Fibroblast of skin of right quadriceps (primary cell): ENCODE measurements at regions not wholly inside any gene's neighbourhood (a gene's known extent, or its start where the extent isn't known, plus 50 kb on each side); places are given as distances from the start of the nearest gene placed in this dataset.

Source experiments
- DNase-seq: peaks from one replicate; pipeline ENCODE4 v3.0.0-alpha.2; 2013

GRCh38 chr18:73913505-73913904, 234.1 kb downstream of the FBXO15 start:
- no peak for DNase-seq

GRCh38 chr18:73908323-73908722, 239.3 kb downstream of the FBXO15 start:
- peak; percentile 41 for DNase-seq

DNA sequence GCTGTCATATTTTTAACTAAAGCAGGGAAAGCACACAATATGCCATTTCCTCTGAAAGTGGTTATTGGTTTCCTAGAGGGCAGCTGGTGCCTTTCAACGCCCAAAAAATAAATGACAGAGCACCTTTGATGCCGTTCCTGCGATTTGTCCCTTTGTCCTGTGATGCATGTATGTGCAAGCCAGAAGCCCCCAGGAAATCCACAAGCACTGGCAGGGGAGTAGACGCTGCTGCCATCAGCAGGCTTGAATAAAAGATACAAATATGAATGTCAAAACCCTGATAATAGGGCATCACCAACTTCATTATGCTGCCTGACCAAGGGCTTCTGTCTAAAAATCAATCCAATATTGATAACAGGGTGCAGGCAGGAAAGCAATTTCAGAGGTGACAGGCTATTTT, 246.1 kb downstream of the FBXO15 start:
- DNase-seq = no peak

- DNase-seq = no peak
Observed at GRCh38 chr18:73901151-73901550, 246.5 kb downstream of the FBXO15 start.

GRCh38 chr18:73900106-73900835, 247.4 kb downstream of the FBXO15 start:
- no peak for DNase-seq

DNA sequence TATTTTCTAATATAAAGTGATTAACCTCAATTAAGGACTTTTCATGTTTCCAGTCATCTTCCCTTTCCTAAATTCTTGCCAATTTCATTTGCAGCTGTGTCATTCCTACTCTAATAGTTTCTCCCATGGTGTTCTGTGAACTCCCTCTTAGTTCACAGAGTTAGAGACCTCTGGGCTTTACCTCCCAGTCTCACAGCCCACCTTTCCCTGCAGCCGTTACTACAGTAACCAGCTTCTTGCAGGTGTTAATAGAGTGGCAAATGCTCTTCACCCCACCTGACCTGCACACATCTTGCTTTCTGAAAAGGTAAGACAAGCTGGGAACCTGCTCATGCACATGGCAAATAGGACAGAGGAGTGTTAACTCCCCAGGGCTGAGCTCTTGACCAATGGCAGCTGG, 250.1 kb downstream of the FBXO15 start:
- DNase-seq = no peak

GRCh38 chr18:73896685-73897084, 250.9 kb downstream of the FBXO15 start:
- DNase-seq = no peak

DNA sequence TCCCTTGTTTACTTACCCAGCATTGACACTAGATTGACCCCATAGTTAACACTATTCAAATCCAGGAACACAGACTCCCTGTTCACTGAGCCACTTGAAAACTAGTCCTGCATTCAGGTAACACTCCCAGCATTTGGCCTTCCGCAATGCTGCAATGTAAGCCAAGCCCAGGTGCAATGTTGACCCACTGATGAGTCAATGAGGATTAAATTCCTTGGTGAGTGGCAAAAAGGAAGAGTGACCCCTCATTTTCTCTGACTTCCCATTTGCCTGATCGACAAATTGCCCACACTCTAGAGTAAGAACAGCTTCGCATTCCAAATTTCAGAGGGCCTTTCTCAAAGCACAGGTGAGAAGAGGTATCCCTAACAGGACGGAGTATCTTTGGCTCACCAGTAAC, 251.9 kb downstream of the FBXO15 start:
- no peak for DNase-seq

GRCh38 chr18:73893880-73894279, 253.8 kb downstream of the FBXO15 start:
- DNase-seq = no peak

GRCh38 chr18:73891572-73892421, 255.8 kb downstream of the FBXO15 start:
- DNase-seq = no peak

- DNase-seq = no peak
Observed at GRCh38 chr18:73888565-73888964, 259.1 kb downstream of the FBXO15 start.

GRCh38 chr18:73887801-73888200, 259.8 kb downstream of the FBXO15 start:
- DNase-seq = no peak

- DNase-seq = no peak
Observed at GRCh38 chr18:73884868-73885267, 262.8 kb downstream of the FBXO15 start.

GRCh38 chr18:73881396-73881917, 266.2 kb downstream of the FBXO15 start:
- DNase-seq = peak; percentile 18

- peak; percentile 5 for DNase-seq
Observed at GRCh38 chr18:73880387-73880786, 267.2 kb downstream of the FBXO15 start.

DNA sequence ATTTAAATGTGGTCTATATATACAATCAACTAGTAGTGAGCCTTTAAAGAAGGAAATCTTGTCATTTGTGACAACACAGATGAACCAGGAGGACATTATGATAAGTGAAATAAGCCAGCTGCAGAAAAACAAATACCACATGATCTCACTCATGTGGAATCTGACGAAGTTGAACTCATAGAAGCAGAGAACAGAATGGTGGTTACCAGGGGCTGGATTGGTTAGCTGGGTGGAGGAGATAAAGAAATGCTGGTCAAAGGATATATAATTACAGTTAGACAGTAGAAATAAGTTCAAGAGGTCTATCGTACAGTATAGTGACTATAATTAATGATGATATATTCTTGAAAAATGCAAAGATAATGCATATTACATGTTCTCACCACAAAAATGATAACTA, 267.9 kb downstream of the FBXO15 start:
- peak; percentile 67 for DNase-seq

DNA sequence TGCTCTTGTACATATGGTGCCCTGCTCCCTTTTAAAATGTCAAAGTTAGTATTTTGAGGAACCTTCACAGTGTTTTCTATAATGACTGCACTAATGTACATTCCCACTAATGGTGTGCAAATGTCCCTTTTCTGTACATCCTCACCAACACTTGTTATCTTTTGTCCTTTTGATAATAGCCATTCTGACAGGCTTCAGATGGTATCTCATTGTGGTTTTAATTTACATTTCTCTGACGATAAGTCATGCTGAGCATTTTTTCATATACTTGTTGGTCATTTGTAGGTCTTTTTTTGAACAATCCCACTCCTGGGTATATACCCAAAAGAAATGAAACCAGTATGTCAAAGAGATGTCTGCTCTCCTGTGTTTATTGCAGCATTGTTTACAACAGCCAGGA, 268.3 kb downstream of the FBXO15 start:
- DNase-seq = peak; percentile 10

DNA sequence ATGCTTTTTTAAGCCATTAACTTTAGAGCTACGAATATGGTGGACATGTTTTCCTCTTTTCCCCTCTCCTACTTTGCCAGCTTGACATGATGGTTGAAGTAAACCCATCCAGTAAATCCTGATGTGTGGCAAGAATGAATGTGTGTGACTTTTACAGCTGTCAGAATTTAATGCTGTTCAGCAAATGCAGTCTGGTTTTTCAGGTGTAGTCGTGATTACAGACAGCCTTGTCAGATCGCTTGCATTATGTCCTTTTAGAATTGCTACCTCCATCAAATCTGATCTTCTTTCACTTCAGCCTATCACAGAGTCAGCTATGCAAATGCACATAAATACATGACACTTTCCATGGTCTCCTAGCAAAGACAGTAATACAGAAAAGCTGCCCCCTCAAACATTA, 278.5 kb downstream of the FBXO15 start:
- DNase-seq = no peak

DNA sequence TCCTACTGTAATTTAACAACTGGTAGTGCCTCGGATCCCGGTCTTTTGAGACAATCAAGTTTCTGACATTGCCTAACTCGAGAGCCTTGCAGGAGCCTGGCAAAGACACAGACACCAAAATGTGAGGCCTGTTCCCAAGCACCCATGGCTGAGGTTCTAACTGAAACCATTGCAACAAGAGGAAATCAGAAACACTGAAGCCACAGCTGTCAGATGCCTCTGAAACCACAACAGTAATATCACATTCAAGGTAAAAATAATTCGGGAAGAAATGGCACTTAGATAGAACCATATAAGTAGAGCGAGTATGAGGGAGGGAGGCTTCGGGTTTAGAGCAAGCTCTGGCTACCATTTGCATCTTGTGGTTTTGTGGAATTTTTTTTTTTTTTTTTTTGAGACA, 285.9 kb downstream of the FBXO15 start:
- no peak for DNase-seq

GRCh38 chr18:73859837-73860397, 287.7 kb downstream of the FBXO15 start:
- DNase-seq = no peak

DNA sequence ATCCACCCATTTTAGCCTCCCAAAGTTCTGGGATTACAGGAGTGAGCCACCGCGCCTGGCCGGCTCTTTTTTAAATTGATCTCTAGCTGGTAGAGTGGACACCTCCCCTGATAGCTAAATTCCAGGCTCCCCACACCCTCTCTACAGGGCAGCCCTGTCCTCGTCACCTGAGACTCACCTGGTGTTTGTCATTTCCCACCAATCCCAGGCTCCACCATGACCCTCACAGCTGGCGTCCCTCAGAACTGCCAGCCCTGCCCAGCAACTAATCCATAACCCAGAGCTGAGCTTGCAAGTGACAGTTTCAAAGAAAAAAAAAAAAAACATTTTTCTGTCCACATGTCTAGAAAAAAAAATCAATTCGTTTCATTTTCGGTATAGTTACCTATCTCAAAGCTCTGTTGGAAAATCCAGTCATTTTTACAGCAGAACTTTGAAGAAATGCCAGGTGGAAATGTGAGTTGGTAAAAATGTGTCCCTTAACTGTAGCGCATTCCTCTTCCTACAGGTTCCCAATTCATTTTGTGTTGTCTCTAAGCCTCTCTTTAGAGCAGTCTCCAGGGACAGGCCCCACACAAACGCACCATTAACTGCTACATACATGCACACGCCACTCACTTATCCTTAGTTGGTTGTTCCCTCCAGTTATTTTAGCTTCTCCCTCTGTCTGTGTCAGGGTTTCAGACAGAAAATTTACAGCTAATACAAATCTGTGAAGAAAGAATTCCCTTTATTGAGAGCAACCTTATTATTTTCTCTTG, 294.7 kb downstream of the FBXO15 start:
- no peak for DNase-seq

DNA sequence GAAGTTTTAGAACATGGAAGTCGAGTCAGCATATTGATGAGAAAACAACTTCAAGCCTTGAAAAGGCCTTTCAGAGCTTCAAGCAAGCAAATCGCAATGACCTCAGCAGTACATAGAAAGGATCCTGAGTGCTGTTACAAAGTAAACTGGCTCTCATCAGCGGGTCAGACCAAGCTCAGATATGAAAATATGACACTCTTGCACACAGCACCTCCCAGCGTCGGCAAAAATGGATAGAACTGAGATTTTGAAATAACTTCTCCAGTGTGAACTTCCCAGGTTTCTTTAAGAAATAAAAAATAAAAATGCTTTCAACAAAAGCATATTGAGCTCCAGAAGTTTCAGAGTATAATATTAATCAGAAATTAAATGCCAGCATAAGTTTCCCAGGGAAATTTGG, 296.9 kb downstream of the FBXO15 start:
- no peak for DNase-seq

DNA sequence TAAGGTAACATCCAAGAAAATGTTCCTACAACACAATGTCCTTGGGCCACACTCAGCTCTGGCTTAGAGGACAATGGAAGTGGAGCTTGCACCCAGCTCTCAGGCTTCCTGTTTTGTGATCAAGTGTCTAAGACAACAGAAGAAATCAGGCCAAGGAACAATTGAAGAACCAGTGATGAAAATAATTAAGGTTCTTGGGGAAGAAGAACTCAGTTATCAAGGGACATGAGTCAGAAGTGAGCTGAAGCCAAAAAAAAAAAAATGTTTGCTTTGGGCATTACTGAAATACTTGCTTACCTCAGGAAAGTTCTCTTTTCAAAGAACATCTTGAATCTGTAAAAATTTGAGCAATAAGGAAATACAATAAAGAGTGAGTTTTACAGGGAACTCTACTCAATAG, 299.0 kb downstream of the FBXO15 start:
- DNase-seq = peak; percentile 88
